ENCODE measurements at regions not wholly inside any gene's neighbourhood (a gene's known extent, or its start where the extent isn't known, plus 50 kb on each side); places are given as distances from the start of the nearest gene placed in this dataset.

- TF ChIP-seq POLR2A (IDR thresholded peaks at IDR 0.05) = no peak
- TF ChIP-seq POLR2AphosphoS5 (IDR thresholded peaks at IDR 0.05; ENCODE audit: insufficient read depth in 1 of 2, low read depth in 1 of 2) = no peak
- TF ChIP-seq CTCF (IDR thresholded peaks at IDR 0.05) = no peak
- Histone ChIP-seq H3K4me1 (no peaks in the 10 kb centered on the region), H3K9me3 (no peaks in the 10 kb centered on the region), H3K27me3 (no peaks in the 10 kb centered on the region), H3K4me3 (no peak overlapping the region), H3K27ac (no peak overlapping the region), H3K36me3 (no peaks in the 10 kb centered on the region)
- DNase-seq (ENCODE audit: extremely low spot score in 2 of 2) = no peak
- intact Hi-C loops (cut with DNase I) = loop anchor here (10.0 kb wide), 1 partner anchor 1797 kb away; no protein-coding TSS in a partner anchor
These were observed 164.4 kb upstream of the CPEB2 start for GRCh38 chr4:14837860-14838259.

DNA sequence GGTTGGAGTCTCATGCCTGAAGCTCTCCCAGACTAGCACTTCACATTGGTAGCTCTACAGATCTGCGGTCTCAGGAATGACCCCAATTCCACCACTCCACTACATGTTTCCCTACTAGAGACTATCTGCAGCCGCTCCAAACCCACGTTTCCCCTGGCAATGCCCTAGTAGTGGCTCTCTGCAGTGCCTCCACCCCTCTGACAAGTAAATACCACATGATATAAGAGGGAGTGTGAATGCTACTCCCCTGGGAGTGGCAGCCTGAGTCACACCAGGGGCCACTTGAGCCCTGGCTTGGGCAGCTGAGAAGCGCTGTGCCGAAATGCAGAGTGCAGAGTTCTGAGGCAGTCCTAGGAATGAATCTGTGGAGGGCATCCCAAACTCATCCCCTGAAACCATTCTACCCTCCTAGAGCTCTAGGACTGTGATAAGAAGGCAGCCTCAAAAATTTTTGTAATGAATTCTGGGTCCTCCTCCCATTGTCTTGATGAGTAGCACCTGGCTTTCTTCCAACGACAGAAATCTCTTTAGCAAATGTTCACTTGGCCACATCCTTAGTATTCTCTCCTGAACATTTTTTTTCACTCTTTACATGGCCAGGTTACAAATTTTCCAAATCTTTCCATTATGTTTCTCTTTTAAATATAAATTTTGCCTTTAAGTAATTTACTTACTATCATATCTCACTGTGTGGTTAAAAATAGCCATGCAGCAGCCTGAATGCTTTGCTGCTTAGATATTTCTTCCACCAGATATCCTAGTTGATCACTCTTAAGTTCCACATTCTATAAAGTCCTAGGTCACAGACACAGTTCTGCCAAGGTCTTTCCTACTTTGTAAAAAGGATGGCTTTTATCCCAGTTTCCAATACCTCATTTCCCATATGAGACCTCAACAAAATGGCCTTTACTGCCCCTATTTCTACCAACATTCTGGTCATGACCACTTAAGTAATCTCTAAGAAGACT, 160.2 kb upstream of the CPEB2 start:
- H3K4me1 ChIP-seq = no peaks in the 10 kb centered on the region
- no peak overlapping the region for H3K4me3 ChIP-seq
- no peak for TF ChIP-seq CTCF (IDR thresholded peaks at IDR 0.05)
- peak in 1 of 2 donors; percentile 50 for TF ChIP-seq POLR2AphosphoS5 (IDR thresholded peaks at IDR 0.05; ENCODE audit: insufficient read depth in 1 of 2, low read depth in 1 of 2)
- H3K27me3 ChIP-seq = no peaks in the 10 kb centered on the region
- H3K36me3 ChIP-seq = no peaks in the 10 kb centered on the region
- intact Hi-C loops (cut with DNase I) = no loop called here
- H3K9me3 ChIP-seq = no peaks in the 10 kb centered on the region
- H3K27ac ChIP-seq = peak overlapping the region; percentile 23
- DNase-seq (ENCODE audit: extremely low spot score in 2 of 2) = no peak

GRCh38 chr4:14842964-14843630, 159.2 kb upstream of the CPEB2 start:
- Histone ChIP-seq H3K36me3 (no peaks in the 10 kb centered on the region), H3K27me3 (no peaks in the 10 kb centered on the region), H3K27ac (no peak overlapping the region), H3K4me3 (no peak overlapping the region), H3K4me1 (no peaks in the 10 kb centered on the region), H3K9me3 (no peaks in the 10 kb centered on the region)
- no peak for DNase-seq (ENCODE audit: extremely low spot score in 2 of 2)
- intact Hi-C loops (cut with DNase I) = no loop called here
- no peak for TF ChIP-seq POLR2AphosphoS5 (IDR thresholded peaks at IDR 0.05; ENCODE audit: insufficient read depth in 1 of 2, low read depth in 1 of 2)
- no peak for TF ChIP-seq CTCF (IDR thresholded peaks at IDR 0.05)
- no peak for TF ChIP-seq POLR2A (IDR thresholded peaks at IDR 0.05)

- Histone ChIP-seq H3K27me3 (no peaks in the 10 kb centered on the region), H3K27ac (no peak overlapping the region), H3K36me3 (no peaks in the 10 kb centered on the region), H3K9me3 (no peaks in the 10 kb centered on the region), H3K4me1 (no peaks in the 10 kb centered on the region), H3K4me3 (no peak overlapping the region)
- TF ChIP-seq CTCF (IDR thresholded peaks at IDR 0.05) (no peak), POLR2AphosphoS5 (IDR thresholded peaks at IDR 0.05; ENCODE audit: insufficient read depth in 1 of 2, low read depth in 1 of 2) (no peak), POLR2A (IDR thresholded peaks at IDR 0.05) (no peak)
- intact Hi-C loops (cut with DNase I) = no loop called here
- DNase-seq (ENCODE audit: extremely low spot score in 2 of 2) = no peak
These were observed 158.2 kb upstream of the CPEB2 start for GRCh38 chr4:14844061-14844460.

Measured in vagina (tissue), 2 donors.